Epithelial cell of prostate (primary cell): ENCODE measurements at regions not wholly inside any gene's neighbourhood (a gene's known extent, or its start where the extent isn't known, plus 50 kb on each side); places are given as distances from the start of the nearest gene placed in this dataset.

Source experiments
- DNase-seq: peaks from one replicate; pipeline ENCODE4 v3.0.0-alpha.2; 2011; ENCODE audit warnings: low read depth, low spot score
- H3K27ac ChIP-seq: fragments of 450-650 bp; 2 replicates; pipeline ENCODE4 v1.5.1; 2017; ENCODE audit warnings: mild to moderate bottlenecking

DNA sequence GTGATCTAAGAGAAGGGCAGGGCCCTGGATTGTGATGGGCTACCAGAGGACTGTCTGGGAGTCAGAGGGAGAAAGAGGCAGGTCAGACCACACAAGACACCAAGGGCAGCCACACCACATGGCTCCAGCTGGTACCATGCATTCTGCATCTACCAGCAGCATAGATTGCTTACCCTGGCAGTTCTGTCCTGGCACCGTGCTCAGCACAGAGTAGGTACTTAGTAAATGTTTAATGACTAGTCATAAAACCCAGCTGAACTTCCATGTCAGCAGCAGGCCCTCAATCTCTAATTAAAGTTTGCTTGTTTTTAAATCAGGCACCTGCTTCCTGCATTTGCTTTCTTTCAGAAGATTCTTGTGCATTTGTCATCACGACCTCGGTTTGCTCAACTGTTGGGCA is 77.3 kb upstream of the ATP2B2 start:
- no peak for DNase-seq
- no peak overlapping the region for H3K27ac ChIP-seq

DNA sequence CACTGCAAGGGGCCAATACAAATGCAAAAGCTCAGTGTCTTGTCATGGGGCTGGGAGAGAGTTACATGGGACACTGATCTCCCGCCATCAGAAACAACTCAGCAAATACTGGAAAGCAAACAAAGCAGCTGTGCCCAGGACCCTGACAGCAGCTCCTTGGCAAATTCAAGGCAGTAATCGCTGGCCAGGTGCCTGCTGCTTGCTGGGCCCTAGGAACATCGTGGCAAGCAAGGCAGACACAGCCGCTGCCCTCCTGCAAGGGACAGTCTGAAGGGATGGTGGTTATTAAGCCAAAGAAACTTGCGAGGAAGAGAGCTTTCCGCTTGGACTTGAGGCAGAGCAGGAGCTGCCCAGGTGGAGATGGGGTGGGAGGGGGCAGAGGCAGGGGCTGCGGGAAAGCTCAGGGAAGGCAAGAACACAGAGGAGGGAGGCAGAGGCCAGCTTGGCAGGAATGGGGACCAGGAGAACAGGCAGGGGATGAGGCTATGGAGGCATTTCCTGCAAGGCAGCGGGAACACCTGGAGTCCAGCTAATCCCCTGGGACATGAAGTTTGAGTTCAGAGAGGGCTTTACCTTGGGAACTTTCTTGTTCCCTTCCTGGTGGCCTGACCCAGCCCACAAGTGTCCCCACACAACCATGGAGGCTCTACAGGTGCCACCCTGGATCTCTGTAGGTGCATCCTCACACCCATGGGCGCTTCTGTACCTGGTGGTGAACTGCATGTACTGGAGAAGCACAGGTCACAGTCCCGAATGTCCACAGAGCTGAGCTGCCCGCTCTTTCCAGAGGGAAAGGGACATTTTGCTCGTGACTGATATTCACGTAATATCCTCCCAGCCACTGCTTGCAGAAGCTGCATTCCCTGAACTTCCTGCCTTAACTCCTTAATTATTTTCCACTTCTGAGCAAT is 78.7 kb upstream of the ATP2B2 start:
- no peak overlapping the region for H3K27ac ChIP-seq
- no peak for DNase-seq

DNA sequence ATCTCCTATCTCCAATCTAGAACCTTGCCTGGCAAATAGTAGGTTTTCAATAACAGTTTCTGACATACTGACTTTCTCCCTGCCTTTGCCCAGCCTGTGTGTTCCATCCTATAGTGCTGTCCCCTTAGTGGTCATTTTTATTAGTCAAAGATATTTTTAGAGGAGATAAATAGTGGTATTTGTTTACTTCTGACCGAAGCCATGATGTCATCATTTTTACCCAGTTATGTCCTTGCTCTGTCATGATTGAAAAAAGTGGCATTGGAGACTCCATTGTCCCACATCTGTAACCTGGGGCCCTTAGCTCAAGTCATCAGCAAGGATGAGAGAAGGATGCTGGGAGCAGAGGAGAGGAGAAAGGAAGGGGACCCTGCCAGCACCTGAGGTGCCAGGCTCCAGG is 80.6 kb upstream of the ATP2B2 start:
- no peak overlapping the region for H3K27ac ChIP-seq

DNA sequence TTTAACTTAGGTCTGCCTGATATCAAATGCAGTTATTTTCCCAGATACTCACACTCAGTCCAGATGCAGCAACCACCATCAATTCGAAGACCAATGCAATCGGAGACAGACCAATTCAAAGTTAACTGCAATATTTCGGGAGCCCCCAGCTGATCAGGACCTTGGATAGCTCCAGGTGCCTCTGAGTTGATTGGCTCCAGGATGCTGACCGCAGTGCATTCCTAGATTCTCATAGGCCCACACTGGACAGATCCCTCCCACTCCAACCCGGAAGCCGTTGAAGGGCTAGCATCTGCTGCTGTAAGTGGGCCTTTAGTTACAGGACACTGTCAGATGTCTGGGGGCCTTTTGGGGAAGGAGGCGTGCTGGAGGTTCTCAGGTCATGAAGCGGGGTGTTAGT is 89.5 kb upstream of the ATP2B2 start:
- H3K27ac ChIP-seq = no peak overlapping the region
- DNase-seq = no peak

More for the DNA sequence above, 80.6 kb upstream of the ATP2B2 start:
- no peak for DNase-seq

DNA sequence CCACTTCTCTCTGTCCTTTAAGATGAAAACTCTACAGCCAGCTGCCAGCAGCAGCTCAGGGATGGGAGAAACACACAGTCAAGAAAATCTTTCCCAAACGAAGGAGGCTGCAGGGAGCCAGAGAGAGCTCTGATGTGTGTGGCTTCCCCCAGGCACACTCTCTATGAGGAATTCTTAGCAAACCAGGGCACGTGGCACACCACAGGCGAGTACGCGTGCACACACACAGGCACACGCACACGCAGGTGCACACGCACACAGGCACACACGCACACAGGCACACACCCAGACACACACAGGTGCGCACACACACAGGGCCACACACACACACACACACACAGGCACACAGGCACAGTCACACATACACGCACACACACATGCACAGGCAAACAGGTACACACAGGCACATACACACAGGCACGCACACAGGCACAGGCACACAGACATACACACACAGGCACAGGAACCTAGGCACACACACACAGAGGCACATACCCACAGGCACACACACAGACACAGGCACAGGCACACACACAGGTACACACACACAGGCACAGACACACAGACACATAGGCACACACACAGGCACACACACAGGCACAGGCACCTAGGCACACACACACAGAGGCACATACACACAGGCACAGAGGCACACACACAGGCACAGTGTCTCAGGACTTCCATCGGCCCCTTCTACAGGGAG is 91.5 kb upstream of the ATP2B2 start:
- no peak overlapping the region for H3K27ac ChIP-seq
- DNase-seq = no peak

DNA sequence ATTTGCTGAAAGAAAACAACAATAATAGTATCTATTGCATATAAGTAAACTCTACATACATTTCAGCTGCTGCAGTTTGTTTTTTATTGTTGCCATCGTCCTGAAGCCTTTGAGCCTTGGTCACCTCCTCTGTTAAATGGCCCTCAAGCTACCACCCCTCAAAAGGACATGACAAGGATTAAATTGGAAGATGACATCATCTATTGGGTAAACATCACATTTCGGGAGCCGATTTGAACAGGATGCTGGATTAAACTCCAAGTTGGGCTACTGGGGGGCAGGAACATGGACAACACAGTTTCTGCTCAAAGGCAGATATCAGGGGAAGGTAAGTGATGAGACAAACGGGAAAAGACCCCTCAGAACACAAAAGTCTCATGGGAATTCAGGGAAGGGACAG is 92.3 kb upstream of the ATP2B2 start:
- no peak for DNase-seq
- no peak overlapping the region for H3K27ac ChIP-seq

DNA sequence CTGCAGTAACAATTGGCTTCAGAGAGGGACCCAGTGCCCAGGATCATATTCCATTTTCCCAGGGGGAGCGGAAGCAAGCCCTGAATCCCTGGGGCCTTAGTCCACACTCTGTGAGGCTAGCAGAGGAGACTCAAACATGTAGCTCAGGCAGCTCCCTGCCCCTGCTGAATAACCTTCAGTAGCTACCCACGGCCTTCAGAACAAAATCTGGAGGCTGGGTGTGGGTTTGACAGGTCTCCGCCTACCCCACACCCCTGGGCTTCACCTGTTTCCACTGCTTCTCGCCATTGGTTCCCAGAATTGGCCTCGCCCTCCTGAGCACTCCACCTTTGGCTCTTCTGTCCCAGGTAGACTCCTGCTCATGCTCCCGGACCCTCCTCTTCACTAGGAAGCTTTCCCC is 93.6 kb upstream of the ATP2B2 start:
- no peak for DNase-seq
- H3K27ac ChIP-seq = no peak overlapping the region

DNA sequence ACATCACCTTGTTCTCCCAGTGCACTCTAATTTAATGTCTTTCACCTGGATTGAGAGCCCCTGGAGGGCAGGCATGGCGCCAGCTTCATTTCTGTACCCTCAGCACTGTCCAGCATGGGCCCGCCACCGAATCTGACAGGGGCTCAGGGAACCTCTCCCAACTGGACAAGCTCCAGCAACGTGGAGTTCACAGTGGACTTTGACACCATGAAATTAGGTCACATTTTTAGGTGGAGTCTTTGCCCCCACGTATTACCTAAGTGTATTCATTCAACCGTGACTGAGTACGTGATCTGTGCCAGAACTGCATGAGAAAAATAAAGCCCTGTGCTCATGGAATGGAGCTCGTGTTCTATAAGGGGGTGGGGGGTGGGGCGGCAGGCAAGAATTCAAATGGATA is 94.1 kb upstream of the ATP2B2 start:
- H3K27ac ChIP-seq = no peak overlapping the region
- no peak for DNase-seq

DNA sequence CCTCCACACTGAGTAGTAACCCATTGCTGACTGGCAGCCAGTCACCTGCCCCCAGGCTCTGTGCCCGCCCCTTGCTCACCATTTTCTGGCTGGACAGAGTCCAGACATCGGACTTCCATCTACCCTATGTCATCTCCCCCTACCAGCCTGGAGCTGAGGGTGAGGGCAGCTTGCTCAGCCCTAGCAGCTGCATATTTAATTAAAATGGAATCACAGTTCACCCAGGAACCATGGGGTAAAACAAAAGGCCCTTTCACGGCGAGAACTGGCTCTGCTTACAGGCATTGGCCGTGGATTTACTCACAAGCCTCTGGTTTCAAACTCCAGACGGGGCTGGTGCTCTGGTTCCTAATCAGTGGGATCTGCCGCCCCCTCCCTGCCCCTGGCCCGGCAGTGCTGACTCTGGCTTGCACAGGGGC is 94.9 kb upstream of the ATP2B2 start:
- no peak for DNase-seq
- H3K27ac ChIP-seq = no peak overlapping the region

DNA sequence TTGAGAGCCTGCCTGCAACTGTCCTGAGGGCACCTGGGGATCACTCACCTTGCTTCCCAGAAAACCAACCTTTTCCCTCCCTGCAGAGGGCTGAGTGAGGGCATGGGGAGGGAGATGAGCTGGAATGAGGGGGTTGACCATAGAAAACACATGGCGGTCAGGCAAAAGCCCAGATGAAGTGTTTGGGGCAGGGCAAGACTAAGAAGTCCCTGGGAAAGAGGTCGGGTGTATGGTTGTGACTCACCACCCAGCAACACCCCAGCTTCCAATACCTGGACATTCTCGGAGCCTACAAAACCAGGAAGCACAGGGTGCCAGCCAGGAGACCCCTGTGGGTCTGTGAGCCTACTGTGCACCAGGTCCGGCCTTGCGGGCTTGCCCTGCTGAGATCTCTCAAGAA is 95.3 kb upstream of the ATP2B2 start:
- H3K27ac ChIP-seq = no peak overlapping the region
- DNase-seq = no peak

DNA sequence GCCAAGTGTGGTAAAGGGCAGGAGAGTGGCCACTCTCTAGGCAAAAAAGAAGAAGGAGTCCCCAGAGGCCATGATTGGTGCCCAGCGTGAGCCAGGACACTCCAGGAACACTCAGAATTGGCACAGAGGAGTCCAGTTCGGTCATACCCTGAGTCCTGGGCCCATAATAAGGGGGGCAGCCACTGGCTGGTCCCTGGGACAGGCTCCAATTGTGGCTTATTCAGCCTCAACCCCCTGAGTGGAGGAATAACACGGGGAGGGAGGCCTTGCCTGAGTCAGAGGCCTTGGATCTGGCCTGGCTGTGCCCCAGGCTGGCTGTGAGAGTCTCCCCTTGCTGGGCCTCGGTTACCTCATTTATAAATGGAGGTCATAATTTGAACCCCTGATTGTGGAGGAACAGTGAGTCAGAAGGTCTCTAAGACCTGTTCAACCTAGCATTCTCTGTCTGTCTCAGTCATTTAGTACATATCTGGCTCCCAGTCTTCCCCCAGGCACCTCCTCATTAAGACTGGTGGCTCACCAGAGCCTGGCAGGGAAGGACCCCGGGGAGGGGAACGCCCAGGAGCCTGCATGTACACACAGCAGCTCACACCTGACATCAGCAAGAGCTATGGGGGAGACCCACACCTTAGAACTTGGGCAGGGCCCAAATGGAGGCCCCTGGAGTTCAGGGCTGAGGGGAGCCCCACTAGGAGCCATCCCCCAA is 95.9 kb upstream of the ATP2B2 start:
- H3K27ac ChIP-seq = no peak overlapping the region
- DNase-seq = no peak

DNA sequence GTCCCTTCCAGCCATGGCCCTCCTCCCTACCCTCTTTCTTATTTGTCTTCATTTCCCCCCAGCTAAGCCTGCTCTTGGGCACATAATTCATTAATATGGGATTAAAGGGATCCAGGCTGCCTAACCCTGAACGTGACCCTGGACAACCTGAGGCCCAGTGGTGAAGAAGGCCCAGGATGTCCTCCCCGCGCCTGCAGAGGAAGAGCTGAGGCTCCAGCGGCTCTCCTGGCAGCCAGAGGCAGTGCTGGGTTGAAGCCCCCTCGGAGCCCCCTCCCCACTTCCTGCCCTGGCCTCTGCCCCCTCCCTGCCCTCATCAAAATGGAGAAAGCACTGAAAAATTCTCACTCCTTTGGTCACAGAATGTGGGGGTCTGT is 96.5 kb upstream of the ATP2B2 start:
- no peak overlapping the region for H3K27ac ChIP-seq
- DNase-seq = no peak

DNA sequence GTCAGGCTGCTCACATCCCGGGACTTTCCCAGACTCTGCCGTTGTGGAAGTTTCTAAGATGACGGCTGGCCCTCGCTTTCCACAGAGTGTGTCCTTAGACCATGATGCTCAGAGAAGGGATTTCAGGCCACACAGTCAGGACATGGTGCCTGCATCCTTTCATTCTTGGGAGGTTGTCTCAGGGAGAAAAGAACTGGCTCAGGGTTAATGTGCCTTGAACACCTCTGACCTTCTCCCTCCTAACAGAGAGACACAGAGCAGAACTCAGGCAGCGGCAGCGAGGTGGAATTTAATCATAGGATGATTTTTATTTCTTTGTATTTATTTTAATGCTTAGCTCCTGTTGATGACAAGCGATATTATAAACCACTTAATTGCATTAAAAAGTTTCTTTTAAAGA is 96.9 kb upstream of the ATP2B2 start:
- no peak for DNase-seq

DNA sequence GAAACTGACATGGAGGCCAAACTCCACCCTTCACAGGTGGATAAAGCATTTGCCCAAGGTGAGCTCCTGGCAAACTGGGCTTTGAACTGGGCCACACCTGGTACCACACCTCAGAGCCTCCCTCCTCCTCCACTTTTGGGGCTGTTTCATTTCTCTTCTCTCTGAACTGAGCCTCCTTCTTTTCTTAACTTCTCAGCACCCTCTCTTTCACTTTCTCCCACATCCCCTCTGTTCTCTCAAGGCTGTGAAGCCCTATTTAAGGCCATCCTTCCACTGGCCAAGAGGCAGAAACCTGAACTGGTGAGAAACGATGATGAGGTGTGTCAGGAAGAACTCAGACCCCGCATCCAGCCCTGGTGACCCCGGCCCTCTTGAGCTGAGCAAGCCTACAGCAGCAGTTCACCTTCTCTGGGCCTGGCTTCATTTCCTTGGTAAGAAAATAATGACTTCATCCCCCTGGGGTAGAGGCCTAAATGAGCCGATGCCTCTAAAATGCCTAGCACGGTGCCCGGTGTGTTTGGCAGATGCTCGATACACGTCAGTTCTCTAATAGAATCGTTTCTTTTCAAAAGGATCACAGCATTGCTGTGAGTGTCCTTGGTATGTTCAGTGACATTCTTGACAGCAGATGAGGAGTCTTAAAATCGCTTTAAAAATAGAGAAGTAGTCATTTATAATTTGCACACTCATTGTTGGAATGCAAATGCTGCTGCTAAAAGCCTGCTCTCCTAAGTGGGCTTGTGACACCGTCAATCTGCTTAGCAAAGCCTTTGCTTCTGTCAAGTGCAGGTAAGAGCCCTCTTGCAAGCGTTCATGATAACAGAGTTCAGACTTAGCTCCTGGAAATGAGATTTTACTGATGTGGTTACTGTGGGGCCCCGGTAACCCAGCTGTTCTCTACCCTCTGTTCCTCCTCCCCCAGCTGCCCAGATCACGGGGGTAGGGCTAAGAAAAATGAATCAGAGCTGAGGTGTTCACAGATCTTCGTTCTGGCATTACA is 97.7 kb upstream of the ATP2B2 start:
- DNase-seq = no peak
- H3K27ac ChIP-seq = no peak overlapping the region

More for the DNA sequence above, 96.9 kb upstream of the ATP2B2 start:
- H3K27ac ChIP-seq = no peak overlapping the region

DNA sequence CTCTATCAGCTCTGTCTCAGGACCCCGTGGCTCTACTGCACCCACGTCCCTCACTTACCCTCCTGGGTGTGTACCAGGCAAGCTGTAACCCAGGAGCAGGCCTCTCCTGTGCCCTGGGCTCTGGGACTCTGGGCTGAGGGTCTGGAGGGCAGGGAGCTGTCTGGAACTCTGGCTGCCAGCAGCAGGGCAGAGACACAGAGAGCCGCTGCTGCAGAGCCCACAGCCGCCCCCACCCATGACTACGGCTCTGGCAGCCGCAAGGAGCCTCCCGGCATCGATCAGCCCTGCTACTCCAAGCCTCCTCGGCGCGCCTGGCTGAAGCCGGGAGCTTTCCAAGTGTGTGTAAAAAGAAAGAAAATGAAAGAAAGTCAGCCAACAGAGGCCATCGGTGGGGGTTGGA is 103.7 kb upstream of the ATP2B2 start:
- H3K27ac ChIP-seq = no peak overlapping the region
- DNase-seq = no peak

DNA sequence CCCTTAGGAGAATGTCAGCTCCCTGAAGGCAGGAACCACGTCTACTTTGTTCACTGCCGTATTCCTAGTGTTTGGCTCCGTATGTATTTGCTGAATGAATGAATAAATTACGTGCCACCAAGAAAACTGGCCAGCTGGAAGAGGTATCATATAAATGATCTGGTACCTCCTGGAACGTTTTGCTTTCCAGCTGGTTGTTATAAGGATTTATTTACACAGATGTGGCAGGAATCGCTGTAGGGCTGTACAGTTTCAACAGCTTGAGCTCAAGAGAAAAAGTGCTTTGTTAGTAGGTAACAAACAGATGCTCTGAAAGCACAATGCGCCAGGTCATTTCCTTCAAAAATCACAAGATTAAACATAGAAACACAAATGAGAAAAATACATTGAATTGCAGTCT is 108.8 kb upstream of the ATP2B2 start:
- H3K27ac ChIP-seq = no peak overlapping the region
- no peak for DNase-seq

DNA sequence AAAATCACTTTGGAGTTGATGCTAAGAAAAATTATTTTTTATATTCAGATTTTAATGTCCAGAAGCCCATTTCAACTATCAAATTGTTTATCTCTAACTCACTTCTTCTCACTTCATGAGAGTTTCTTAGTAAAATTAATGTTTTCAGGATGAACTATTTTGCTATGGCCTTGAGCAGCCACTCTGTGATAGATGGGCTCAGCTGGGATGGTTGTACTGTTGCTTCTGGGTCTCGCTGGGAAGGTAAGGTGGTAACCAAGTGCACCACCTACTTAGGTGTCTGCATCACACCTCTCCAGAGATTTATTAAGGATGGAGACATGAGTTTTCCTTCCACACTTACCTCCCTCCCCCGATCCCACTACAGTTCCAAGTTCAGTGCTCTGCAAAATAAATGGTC is 110.3 kb upstream of the ATP2B2 start:
- no peak overlapping the region for H3K27ac ChIP-seq
- DNase-seq = no peak

DNA sequence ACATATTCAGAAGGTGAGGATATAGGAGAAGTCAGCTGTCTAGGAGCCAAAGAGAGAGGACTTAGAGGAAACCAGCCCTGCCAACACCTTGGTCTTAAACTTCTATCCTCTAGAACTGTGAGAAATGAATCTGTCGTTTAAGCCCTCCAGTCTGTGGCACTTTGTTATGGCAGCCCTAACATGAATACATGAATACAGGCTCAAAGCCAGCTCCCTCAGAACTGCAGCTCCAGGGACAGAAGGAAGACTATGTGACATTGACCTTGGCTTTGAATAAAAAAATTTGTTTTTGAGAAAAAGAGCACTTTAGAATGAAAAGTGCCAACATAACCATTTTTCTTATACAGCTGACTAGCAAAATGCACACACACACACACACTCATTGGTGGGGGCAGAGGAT is 110.9 kb upstream of the ATP2B2 start:
- DNase-seq = no peak
- H3K27ac ChIP-seq = no peak overlapping the region

DNA sequence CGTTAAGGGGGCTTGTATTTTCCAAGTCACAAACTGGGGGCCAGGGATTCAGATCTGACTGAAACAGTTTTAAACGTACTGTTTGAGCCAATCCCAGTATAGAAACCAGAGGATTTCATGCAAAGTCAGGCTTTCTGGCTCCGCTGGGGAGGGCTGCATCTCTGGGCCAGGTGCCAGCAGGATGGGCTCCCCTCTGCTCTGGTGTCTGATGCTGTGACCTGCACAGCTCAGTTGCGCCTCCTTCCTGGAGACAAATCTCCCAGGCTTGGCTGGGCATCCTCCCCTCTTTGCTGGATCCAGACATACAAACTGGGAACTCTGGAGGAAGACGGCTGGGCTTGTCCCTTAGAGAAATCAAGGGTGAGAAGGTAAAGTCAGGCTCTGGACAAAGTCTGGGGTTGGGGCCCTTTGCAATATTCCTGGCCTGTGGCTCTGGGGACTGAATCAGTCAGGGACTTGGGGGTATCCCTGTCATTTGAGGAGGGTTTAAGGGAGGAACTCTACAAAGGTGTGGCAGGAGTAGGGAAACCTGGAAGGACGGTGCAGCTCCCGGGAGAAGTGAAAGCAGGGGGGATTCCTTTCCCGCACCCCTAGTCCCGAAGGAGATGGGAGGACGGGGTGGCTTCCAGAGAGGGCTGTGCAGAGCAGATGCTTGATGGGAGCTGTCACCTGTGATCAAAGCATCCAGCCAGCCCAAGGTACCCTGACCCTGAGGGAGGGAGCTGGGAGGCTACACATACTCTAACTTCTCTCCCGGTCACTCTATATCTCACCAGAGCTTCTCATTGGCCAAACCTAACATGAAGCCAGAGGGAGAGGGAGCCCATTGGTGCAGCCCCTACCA is 114.8 kb upstream of the ATP2B2 start:
- DNase-seq = no peak
- H3K27ac ChIP-seq = no peak overlapping the region
